ENCODE measurements at regions not wholly inside any gene's neighbourhood (a gene's known extent, or its start where the extent isn't known, plus 50 kb on each side); places are given as distances from the start of the nearest gene placed in this dataset.

- intact Hi-C loops (cut with micrococcal nuclease) (no loop called here), dilution Hi-C loops (cut with HindIII; ENCODE audit: low sequenced_read_pairs, unreplicated experiment) (no loop called here), in situ Hi-C loops (cut with MboI; ENCODE audit: low sequenced_read_pairs) (no loop called here)
- no peak overlapping the region for H4K91ac ChIP-seq (ENCODE audit: insufficient read depth, low read depth, low read length)
- H3K4ac ChIP-seq (ENCODE audit: low read depth, low read length), result no peak overlapping the region
- H2BK20ac ChIP-seq (ENCODE audit: low read depth, low read length), result no peak overlapping the region
- POLR2A ChIA-PET (ENCODE audit: unreplicated experiment), result no interaction called here
- H3K27me3 ChIP-seq (ENCODE audit: control insufficient read depth, insufficient read depth, low read length), result no peaks in the 10 kb centered on the region
- no peak overlapping the region for H3K9ac ChIP-seq (ENCODE audit: low read depth, low read length)
- no peak overlapping the region for H2BK5ac ChIP-seq (ENCODE audit: low read depth, low read length, poor library complexity, severe bottlenecking)
- H4K20me1 ChIP-seq (ENCODE audit: insufficient read depth, low read length), result no peaks in the 10 kb centered on the region
- 67% methylated on average over 2 of the region's 7 CpGs; no CpG with 5 or more reads in 1 of the 2 experiments for WGBS, 2 experiments (ENCODE audit: extremely low coverage in 2 of 2, insufficient read length in 1 of 2)
- H3K36me3 ChIP-seq (ENCODE audit: control insufficient read depth, insufficient read depth, low read length), result no peaks in the 10 kb centered on the region
- no peak overlapping the region for H3K23ac ChIP-seq (ENCODE audit: low read depth, low read length)
- H2BK15ac ChIP-seq (ENCODE audit: low read depth, low read length), result no peak overlapping the region
- no peak overlapping the region for H3K4me2 ChIP-seq (ENCODE audit: low read depth, low read length)
- H3K56ac ChIP-seq (ENCODE audit: extremely low read depth, insufficient read depth, low read length), result no peak overlapping the region
- H2AFZ ChIP-seq (replicated peaks; ENCODE audit: low read length, poor library complexity), result no peak overlapping the region
- H2AK5ac ChIP-seq (ENCODE audit: low read depth, low read length), result no peak overlapping the region
- H3K18ac ChIP-seq (ENCODE audit: low read depth, low read length), result no peak overlapping the region
- H3K9me1 ChIP-seq (ENCODE audit: insufficient read depth, low read length), result no peaks in the 10 kb centered on the region
- CTCF ChIA-PET, result interaction anchor here (0.7 kb wide), 1 partner anchor 650 kb away, joined by 3 read pairs; no protein-coding TSS in a partner anchor
- no peak overlapping the region for H4K8ac ChIP-seq (ENCODE audit: low read depth in 2 of 2, low read length in 2 of 2)
- no peak overlapping the region for H3K27ac ChIP-seq (ENCODE audit: insufficient read depth, low read length)
- H2AK9ac ChIP-seq (replicated peaks; ENCODE audit: low read depth, low read length, poor library complexity), result no peak overlapping the region
- no peak overlapping the region for H3K4me3 ChIP-seq (ENCODE audit: insufficient read depth, low read depth, low read length)
- no peaks in the 10 kb centered on the region for H3K9me3 ChIP-seq (ENCODE audit: control insufficient read depth, insufficient read depth, low read length)
- no peak overlapping the region for H3K14ac ChIP-seq (replicated peaks; ENCODE audit: low read depth, low read length)
- ATAC-seq (ENCODE audit: low read depth), result no peak
- H4K5ac ChIP-seq (ENCODE audit: low read depth, low read length), result no peak overlapping the region
- no peaks in the 10 kb centered on the region for H3K79me1 ChIP-seq (ENCODE audit: low read depth in 1 of 2, low read length in 2 of 2)
- H2BK120ac ChIP-seq (ENCODE audit: low read depth, low read length), result no peak overlapping the region
- BruUV-seq (replicated peaks), result no TSS peak
- no peak for DNase-seq
- H3K4me1 ChIP-seq (ENCODE audit: control insufficient read depth, insufficient read depth, low read length), result no peaks in the 10 kb centered on the region
- TF ChIP-seq USF2 (IDR thresholded peaks at IDR 0.05; ENCODE audit: low read depth, low read length), result no peak
- TF ChIP-seq NFE2L2 (IDR thresholded peaks at IDR 0.05; ENCODE audit: low read depth, low read length), result peak; percentile 60
These were observed 285.4 kb upstream of the USP25 start for GRCh38 chr21:15444118-15444960.

Measured in IMR-90 (cell line).